ENCODE measurements at regions not wholly inside any gene's neighbourhood (a gene's known extent, or its start where the extent isn't known, plus 50 kb on each side); places are given as distances from the start of the nearest gene placed in this dataset.
A peak's percentile ranks its signal among the peaks of the same experiment; 100 is the strongest.
"Not testable (repeated sequence)": the region's sequence is repeated elsewhere in the genome, so short reads cannot be mapped to it uniquely, and the experiment has no call there.

GRCh38 chr6:10343320-10343719, 71.6 kb downstream of the TFAP2A start:
- DNase-seq (ENCODE audit: low read depth): peak; percentile 17

- DNase-seq (ENCODE audit: low read depth): no peak
Measured at GRCh38 chr6:10341605-10342004, 73.3 kb downstream of the TFAP2A start.

GRCh38 chr6:10338151-10338550, 76.7 kb downstream of the TFAP2A start:
- no peak for DNase-seq (ENCODE audit: low read depth)

- DNase-seq (ENCODE audit: low read depth): not testable (repeated sequence)
Measured at GRCh38 chr6:10337376-10337775, 77.5 kb downstream of the TFAP2A start.

GRCh38 chr6:10332111-10332510, 82.8 kb downstream of the TFAP2A start:
- DNase-seq (ENCODE audit: low read depth): no peak

GRCh38 chr6:10331334-10331968, 83.4 kb downstream of the TFAP2A start:
- no peak for DNase-seq (ENCODE audit: low read depth)

GRCh38 chr6:10330515-10330914, 84.4 kb downstream of the TFAP2A start:
- DNase-seq (ENCODE audit: low read depth): no peak

GRCh38 chr6:10323018-10323417, 91.9 kb downstream of the TFAP2A start:
- DNase-seq (ENCODE audit: low read depth): peak; percentile 53

- DNase-seq (ENCODE audit: low read depth): no peak
Measured at GRCh38 chr6:10320291-10320690, 94.6 kb downstream of the TFAP2A start.

GRCh38 chr6:10316373-10316721, 98.5 kb downstream of the TFAP2A start:
- peak; percentile 96 for DNase-seq (ENCODE audit: low read depth)

- DNase-seq (ENCODE audit: low read depth): peak; percentile 32
Measured at GRCh38 chr6:10315658-10316372, 99.1 kb downstream of the TFAP2A start.

- peak; percentile 32 for DNase-seq (ENCODE audit: low read depth)
Measured at GRCh38 chr6:10315034-10315433, 99.8 kb downstream of the TFAP2A start.

- DNase-seq (ENCODE audit: low read depth): peak; percentile 36
Measured at GRCh38 chr6:10314163-10314955, 100.5 kb downstream of the TFAP2A start.

GRCh38 chr6:10313799-10314162, 101.1 kb downstream of the TFAP2A start:
- DNase-seq (ENCODE audit: low read depth): no peak

- DNase-seq (ENCODE audit: low read depth): no peak
Measured at GRCh38 chr6:10312445-10312844, 102.4 kb downstream of the TFAP2A start.

GRCh38 chr6:10311546-10312405, 103.1 kb downstream of the TFAP2A start:
- not testable (repeated sequence) for DNase-seq (ENCODE audit: low read depth)

GRCh38 chr6:10310826-10311225, 104.0 kb downstream of the TFAP2A start:
- DNase-seq (ENCODE audit: low read depth): no peak

GRCh38 chr6:10310330-10310653, 104.6 kb downstream of the TFAP2A start:
- no peak for DNase-seq (ENCODE audit: low read depth)

- DNase-seq (ENCODE audit: low read depth): no peak
Measured at GRCh38 chr6:10309457-10310329, 105.2 kb downstream of the TFAP2A start.

- DNase-seq (ENCODE audit: low read depth): no peak
Measured at GRCh38 chr6:10307476-10307875, 107.4 kb downstream of the TFAP2A start.

- no peak for DNase-seq (ENCODE audit: low read depth)
Measured at GRCh38 chr6:10307028-10307427, 107.8 kb downstream of the TFAP2A start.

Data from RPMI7951 (cell line).